Hippocampal formation (tissue), 2 donors: ENCODE measurements at regions not wholly inside any gene's neighbourhood (a gene's known extent, or its start where the extent isn't known, plus 50 kb on each side); places are given as distances from the start of the nearest gene placed in this dataset.
A peak's percentile ranks its signal among the peaks of the same experiment; 100 is the strongest.

ENCODE experiments used
- DNase-seq, 2 donors: peaks; one replicate each; lab custom pipeline; 2025; lab: John Stamatoyannopoulos, UW

- DNase-seq = no peak
These were observed 756.0 kb upstream of the C9orf72 start for GRCh38 chr9:28329323-28329722.

GRCh38 chr9:28332648-28333047 lies 759.4 kb upstream of the C9orf72 start:
- DNase-seq = no peak

DNA sequence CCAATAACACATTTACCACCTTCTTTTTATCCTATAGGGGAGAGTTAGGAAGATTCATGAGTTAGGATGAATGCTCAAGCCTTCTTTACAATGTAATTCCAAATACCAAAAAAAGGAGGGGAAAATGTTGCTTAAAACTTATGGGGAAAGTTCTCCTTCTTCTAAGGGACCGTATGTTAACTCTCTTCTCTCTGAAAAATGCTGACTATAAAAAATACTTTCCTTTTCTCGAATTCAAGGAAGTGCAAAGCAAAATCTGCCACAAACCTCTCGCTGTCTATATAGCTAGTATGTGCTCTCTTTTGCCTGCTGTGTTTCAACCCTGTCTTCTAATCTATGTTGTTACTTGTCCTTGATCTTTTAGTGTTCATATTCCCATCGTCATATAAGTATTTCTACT lies 768.6 kb upstream of the C9orf72 start:
- no peak for DNase-seq

- DNase-seq = no peak
These were observed 769.6 kb upstream of the C9orf72 start for GRCh38 chr9:28342815-28343338.

- DNase-seq = no peak
These were observed 789.9 kb upstream of the C9orf72 start for GRCh38 chr9:28363151-28363562.

GRCh38 chr9:28365020-28365640 lies 791.8 kb upstream of the C9orf72 start:
- DNase-seq = peak in 1 of 2 donors; percentile 2

- DNase-seq = no peak
These were observed 792.4 kb upstream of the C9orf72 start for GRCh38 chr9:28365728-28366127.

DNA sequence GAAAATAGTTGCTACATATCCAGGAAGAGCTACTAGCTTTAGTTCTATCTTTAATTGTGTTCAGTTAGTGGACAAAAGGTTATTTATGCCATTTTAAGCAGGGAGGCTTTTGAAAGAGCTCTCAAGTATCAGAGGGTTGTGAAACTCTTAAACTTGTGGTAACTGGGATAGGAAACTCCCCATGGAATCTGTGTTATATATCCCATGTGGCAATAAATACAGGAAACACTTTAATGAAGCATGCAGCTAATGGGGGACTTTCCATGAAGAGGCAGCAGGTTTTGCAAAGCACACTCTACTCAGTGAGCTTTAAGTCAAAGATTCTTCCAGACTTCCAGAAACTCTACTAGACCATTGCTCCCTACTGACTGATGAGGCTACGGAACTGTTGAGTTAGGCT lies 805.0 kb upstream of the C9orf72 start:
- no peak for DNase-seq

DNA sequence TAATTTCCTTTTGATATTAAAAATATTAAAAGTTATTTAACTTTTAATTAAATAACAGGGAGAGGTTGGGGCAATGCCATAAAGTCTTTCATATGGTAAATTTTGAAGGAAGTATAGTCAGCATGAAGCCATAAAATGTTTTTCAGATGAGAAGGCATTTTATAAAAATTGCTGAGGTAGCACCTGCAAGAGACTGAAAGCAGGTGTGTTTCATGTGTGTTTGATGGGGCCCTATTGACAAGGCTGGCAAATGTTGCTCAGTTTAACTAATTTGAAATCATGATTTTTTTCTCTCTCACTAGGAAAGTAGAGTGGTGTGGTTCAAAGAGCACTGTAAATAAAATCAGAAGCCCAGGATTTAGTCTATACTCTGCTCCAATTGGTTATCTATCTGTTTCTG lies 805.8 kb upstream of the C9orf72 start:
- no peak for DNase-seq

GRCh38 chr9:28389411-28389810 lies 816.1 kb upstream of the C9orf72 start:
- no peak for DNase-seq

DNA sequence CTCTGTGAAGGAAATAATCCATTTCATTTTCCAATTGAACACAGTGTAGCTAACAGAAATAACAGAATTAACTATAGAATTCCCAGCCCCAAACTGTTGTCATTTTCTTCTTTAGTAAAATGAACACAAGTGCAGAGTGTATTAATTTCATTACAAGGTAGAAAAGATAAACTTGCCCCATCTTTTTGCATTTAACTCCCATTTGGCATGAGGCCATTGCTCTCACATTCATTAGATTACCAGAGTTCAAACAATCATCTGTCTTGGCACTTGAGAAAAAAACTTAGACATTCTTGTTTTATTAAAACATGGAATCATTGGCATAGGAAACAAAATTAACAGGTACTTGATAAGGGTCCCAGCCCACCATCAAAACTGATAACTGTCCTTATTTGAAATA lies 821.5 kb upstream of the C9orf72 start:
- no peak for DNase-seq

DNA sequence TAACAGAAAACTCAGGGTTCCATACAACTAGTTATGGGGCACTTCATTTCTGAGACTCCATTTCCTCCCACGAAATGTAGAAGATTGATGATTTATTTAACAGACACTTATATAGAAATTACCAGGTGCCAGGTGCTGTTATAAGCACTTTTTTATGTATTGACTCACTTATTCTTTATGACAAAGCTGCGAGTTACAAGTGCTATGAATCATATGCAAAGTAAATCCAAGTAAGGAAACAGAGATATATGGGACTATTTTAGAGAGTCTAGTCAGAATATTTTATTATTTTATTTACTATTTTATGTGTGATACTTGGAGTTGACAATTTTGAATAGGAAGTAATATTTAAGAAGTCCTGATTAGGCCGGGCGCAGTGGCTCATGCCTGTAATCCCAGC lies 822.8 kb upstream of the C9orf72 start:
- DNase-seq = no peak

- DNase-seq = no peak
These were observed 834.1 kb upstream of the C9orf72 start for GRCh38 chr9:28407351-28407750.

- DNase-seq = no peak
These were observed 836.6 kb upstream of the C9orf72 start for GRCh38 chr9:28409919-28410318.

GRCh38 chr9:28410411-28410810 lies 837.1 kb upstream of the C9orf72 start:
- DNase-seq = no peak

GRCh38 chr9:28413471-28413870 lies 840.2 kb upstream of the C9orf72 start:
- DNase-seq = no peak

DNA sequence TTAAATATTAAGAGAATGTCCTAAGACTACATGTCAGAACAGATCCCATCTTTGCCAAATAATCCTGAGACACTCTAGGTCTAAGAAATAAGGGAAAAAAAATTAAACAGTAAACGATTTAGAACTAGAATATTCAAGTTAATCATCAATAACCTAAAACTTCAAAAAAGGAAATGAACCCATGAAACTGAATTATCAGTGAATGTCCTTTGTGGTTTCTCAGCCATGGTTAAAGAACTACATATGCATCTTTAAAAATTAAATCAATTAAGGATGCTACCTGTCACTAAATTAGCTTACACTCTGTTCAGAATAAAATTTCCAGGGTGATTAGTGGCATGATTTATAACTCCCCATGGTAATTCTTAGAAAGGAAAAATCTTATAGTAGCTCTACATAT lies 850.0 kb upstream of the C9orf72 start:
- DNase-seq = no peak

- no peak for DNase-seq
These were observed 862.2 kb upstream of the C9orf72 start for GRCh38 chr9:28435456-28435855.

- DNase-seq = no peak
These were observed 866.4 kb upstream of the C9orf72 start for GRCh38 chr9:28439688-28440087.

DNA sequence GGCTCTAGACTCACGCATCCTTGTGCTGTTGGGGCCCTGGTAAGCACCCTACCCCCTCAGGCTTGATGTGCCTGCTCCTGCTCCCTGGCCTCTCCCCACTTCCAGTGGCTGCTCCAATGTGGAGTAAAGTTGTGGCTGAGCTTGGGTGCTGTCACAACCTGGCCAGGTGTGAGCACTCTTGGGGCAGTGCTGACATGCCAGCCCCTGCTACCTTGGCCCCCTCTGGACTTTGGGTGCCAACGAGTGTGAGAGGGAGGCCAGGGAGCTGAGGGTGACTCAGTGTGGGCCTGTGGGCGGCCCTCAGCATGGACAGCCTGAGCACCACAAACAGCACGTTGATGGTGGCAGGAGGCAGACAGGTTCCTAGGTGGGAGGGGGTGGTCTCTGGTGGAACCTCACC lies 870.2 kb upstream of the C9orf72 start:
- DNase-seq = no peak

DNA sequence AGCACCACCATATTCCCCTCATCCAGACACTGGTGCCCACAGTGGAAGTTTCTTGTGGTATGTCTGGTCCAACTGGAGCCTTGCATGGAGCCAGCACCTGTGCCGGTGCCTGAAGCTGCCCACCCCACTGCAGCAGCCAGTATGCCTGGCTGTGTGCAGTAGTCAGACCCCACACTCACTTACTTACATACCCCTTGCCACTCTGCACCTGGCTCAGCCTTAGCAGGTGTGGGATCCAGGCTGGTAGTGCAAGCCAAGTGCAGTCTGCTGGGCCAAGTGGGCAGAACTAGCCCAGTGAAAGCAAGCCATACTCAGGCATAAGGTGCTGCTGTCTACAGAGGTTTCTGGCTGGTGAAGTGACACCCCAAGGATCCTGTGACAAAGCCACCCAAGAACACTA lies 871.4 kb upstream of the C9orf72 start:
- DNase-seq = no peak

GRCh38 chr9:28445211-28445610 lies 871.9 kb upstream of the C9orf72 start:
- no peak for DNase-seq

- no peak for DNase-seq
These were observed 880.6 kb upstream of the C9orf72 start for GRCh38 chr9:28453918-28454317.

DNA sequence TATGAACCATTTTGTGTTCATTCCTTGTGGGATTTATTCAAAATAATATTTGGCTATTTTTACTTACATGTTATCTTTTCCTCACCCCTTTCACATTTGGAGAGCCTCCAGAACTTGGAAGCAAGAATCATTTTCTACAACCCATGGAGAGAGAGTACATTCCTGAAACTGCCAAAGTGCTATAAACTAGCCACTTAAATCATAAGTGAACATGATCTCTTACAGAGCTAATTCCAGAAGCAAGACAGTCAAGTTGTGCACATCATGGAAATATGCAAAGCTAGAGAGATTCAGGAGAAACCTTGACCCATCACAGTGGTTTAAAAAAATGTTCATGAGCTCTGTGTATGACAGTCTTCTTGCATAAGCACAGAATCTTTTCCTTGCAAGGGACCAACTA lies 883.6 kb upstream of the C9orf72 start:
- DNase-seq = no peak
